Activated B cell treated with CpG ODN at 0.5 μM for 24 hours (primary cell): ENCODE measurements at regions not wholly inside any gene's neighbourhood (a gene's known extent, or its start where the extent isn't known, plus 50 kb on each side); places are given as distances from the start of the nearest gene placed in this dataset.

Source experiments
- ATAC-seq: fragments of 200-7000 bp; cut with Tn5 transposase; one replicate; pipeline ENCODE4 v1.10.0; 2021; ENCODE audit warnings: low read depth, mild to moderate bottlenecking, moderate library complexity
- CTCF ChIA-PET: fragments of 350-600 bp; sonication (Branson Sonifier 250); formaldehyde crosslinking; loops from one replicate; lab custom pipeline; 2021; ENCODE audit warnings: antibody characterized with exemption; lab: Charles Lee
- POLR2A ChIA-PET: fragments of 350-600 bp; sonication (Branson Sonifier 250); formaldehyde crosslinking; loops from one replicate; lab custom pipeline; 2021; ENCODE audit warnings: antibody characterized with exemption; lab: Charles Lee
- DNase-seq: peaks from one replicate; pipeline ENCODE4 v3.0.0; 2022
- H3K27ac Mint-ChIP-seq: one replicate; pipeline ENCODE4 v1.8.0; 2020; ENCODE audit warnings: mixed read lengths
- H3K27me3 Mint-ChIP-seq: one replicate; pipeline ENCODE4 v1.8.0; 2021; ENCODE audit warnings: mixed read lengths
- H3K36me3 Mint-ChIP-seq: one replicate; pipeline ENCODE4 v1.8.0; 2021; ENCODE audit warnings: low read depth, mixed read lengths
- H3K4me1 Mint-ChIP-seq: one replicate; pipeline ENCODE4 v1.8.0; 2021; ENCODE audit warnings: mixed read lengths
- H3K4me3 Mint-ChIP-seq: one replicate; pipeline ENCODE4 v1.8.0; 2020; ENCODE audit warnings: mild to moderate bottlenecking, mixed read lengths
- H3K9me3 Mint-ChIP-seq: one replicate; pipeline ENCODE4 v1.8.0; 2020; ENCODE audit warnings: mixed read lengths
- intact Hi-C: fragments of 100-400 bp; cut with micrococcal nuclease; formaldehyde crosslinking; loops from one replicate; pipeline ENCODE4 v1.15.1; 2024
- TF ChIP-seq, protein P1 (sequence below): fragments of 200-600 bp; IDR thresholded peaks from one replicate; pipeline ENCODE4 v1.8.0; 2022; ENCODE audit warnings: antibody characterized with exemption, mild to moderate bottlenecking

GRCh38 chr7:24341691-24342413 lies 57.9 kb downstream of the NPY start:
- CTCF ChIA-PET = no interaction called here
- DNase-seq (no peak), ATAC-seq (no peak)
- POLR2A ChIA-PET = no interaction called here
- TF ChIP-seq, protein P1, sequence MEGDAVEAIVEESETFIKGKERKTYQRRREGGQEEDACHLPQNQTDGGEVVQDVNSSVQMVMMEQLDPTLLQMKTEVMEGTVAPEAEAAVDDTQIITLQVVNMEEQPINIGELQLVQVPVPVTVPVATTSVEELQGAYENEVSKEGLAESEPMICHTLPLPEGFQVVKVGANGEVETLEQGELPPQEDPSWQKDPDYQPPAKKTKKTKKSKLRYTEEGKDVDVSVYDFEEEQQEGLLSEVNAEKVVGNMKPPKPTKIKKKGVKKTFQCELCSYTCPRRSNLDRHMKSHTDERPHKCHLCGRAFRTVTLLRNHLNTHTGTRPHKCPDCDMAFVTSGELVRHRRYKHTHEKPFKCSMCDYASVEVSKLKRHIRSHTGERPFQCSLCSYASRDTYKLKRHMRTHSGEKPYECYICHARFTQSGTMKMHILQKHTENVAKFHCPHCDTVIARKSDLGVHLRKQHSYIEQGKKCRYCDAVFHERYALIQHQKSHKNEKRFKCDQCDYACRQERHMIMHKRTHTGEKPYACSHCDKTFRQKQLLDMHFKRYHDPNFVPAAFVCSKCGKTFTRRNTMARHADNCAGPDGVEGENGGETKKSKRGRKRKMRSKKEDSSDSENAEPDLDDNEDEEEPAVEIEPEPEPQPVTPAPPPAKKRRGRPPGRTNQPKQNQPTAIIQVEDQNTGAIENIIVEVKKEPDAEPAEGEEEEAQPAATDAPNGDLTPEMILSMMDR = no peak
- H3K9me3 Mint-ChIP-seq = no peaks in the 10 kb centered on the region
- H3K27ac Mint-ChIP-seq = no peak overlapping the region
- no peaks in the 10 kb centered on the region for H3K4me1 Mint-ChIP-seq
- H3K27me3 Mint-ChIP-seq = peaks cover 2% of the 10 kb centered on the region
- intact Hi-C loops = no loop called here
- no peak overlapping the region for H3K4me3 Mint-ChIP-seq
- H3K36me3 Mint-ChIP-seq = no peaks in the 10 kb centered on the region

DNA sequence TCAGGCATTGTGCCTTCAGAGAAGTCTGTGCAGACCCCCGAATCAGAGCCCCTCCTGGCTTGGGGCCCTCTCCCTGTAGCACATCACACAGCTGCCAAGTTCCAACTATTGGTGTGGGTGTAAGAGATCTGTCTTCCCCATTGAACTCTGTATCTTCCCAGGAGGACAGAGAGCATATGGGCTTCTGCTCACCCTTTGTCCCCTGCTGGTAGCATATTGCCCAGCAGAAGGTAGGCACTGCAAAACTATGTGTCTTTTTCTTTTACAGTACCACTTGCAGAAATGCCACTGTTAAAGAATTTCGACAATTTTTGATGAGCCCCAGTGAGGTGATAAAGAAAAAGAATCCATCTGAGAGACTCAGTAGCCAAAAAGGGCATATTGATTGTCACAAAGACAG lies 59.6 kb downstream of the NPY start:
- ATAC-seq (no peak), DNase-seq (no peak)
- ChIA-PET CTCF (no interaction called here), POLR2A (interaction anchor here (0.6 kb wide), 1 partner anchor 30 kb away, joined by 4 read pairs; no protein-coding TSS in a partner anchor)
- no peak overlapping the region for H3K27ac Mint-ChIP-seq
- H3K27me3 Mint-ChIP-seq = peaks cover 3% of the 10 kb centered on the region
- H3K36me3 Mint-ChIP-seq = no peaks in the 10 kb centered on the region
- TF ChIP-seq, protein P1 = no peak
- no peaks in the 10 kb centered on the region for H3K4me1 Mint-ChIP-seq
- no peaks in the 10 kb centered on the region for H3K9me3 Mint-ChIP-seq
- H3K4me3 Mint-ChIP-seq = no peak overlapping the region
- intact Hi-C loops = no loop called here

GRCh38 chr7:24346129-24346528 lies 62.1 kb downstream of the NPY start:
- CTCF ChIA-PET = no interaction called here

GRCh38 chr7:24346716-24347115 lies 62.7 kb downstream of the NPY start:
- Mint-ChIP-seq H3K27ac (no peak overlapping the region), H3K9me3 (peaks cover 10% of the 10 kb centered on the region), H3K36me3 (no peaks in the 10 kb centered on the region), H3K4me1 (no peaks in the 10 kb centered on the region), H3K27me3 (peaks cover 7% of the 10 kb centered on the region), H3K4me3 (no peak overlapping the region)
- POLR2A ChIA-PET = no interaction called here
- no peak for ATAC-seq
- TF ChIP-seq, protein P1 = no peak
- DNase-seq = no peak
- CTCF ChIA-PET = no interaction called here
- intact Hi-C loops = no loop called here

More at GRCh38 chr7:24346129-24346528, 62.1 kb downstream of the NPY start:
- Mint-ChIP-seq H3K27me3 (peaks cover 4% of the 10 kb centered on the region), H3K36me3 (no peaks in the 10 kb centered on the region), H3K27ac (no peak overlapping the region), H3K4me3 (no peak overlapping the region), H3K4me1 (no peaks in the 10 kb centered on the region), H3K9me3 (peaks cover 7% of the 10 kb centered on the region)
- POLR2A ChIA-PET = no interaction called here
- TF ChIP-seq, protein P1 = no peak
- no peak for ATAC-seq
- DNase-seq = no peak
- intact Hi-C loops = no loop called here

GRCh38 chr7:24349339-24349738 lies 65.3 kb downstream of the NPY start:
- TF ChIP-seq, protein P1 = no peak
- Mint-ChIP-seq H3K9me3 (peaks cover 10% of the 10 kb centered on the region), H3K27me3 (peaks cover 13% of the 10 kb centered on the region), H3K27ac (no peak overlapping the region), H3K4me3 (no peak overlapping the region), H3K4me1 (no peaks in the 10 kb centered on the region), H3K36me3 (no peaks in the 10 kb centered on the region)
- CTCF ChIA-PET = no interaction called here
- intact Hi-C loops = no loop called here
- no peak for ATAC-seq
- no peak for DNase-seq
- POLR2A ChIA-PET = no interaction called here
